IPS-15b (cell line): ENCODE measurements at regions not wholly inside any gene's neighbourhood (a gene's known extent, or its start where the extent isn't known, plus 50 kb on each side); places are given as distances from the start of the nearest gene placed in this dataset.

Source experiments
- H3K27me3 ChIP-seq: one replicate; pipeline ENCODE4 v1.6.1; 2013; ENCODE audit warnings: low read length; ENCODE audit not compliant: control insufficient read depth, insufficient read depth
- H3K36me3 ChIP-seq: one replicate; pipeline ENCODE4 v1.6.1; 2013; ENCODE audit warnings: low read length; ENCODE audit not compliant: control insufficient read depth, insufficient read depth
- H3K4me1 ChIP-seq: one replicate; pipeline ENCODE4 v1.6.1; 2013; ENCODE audit warnings: mild to moderate bottlenecking, low read length; ENCODE audit not compliant: control insufficient read depth, insufficient read depth
- H3K4me3 ChIP-seq: one replicate; pipeline ENCODE4 v1.5.1; 2013; ENCODE audit warnings: low read depth, low read length
- H3K9ac ChIP-seq: one replicate; pipeline ENCODE4 v1.6.1; 2013; ENCODE audit warnings: low read depth, mild to moderate bottlenecking, low read length
- H3K9me3 ChIP-seq: one replicate; pipeline ENCODE4 v1.6.1; 2013; ENCODE audit warnings: mild to moderate bottlenecking, low read length; ENCODE audit not compliant: control insufficient read depth, insufficient read depth

- no peaks in the 10 kb centered on the region for H3K9me3 ChIP-seq
- H3K9ac ChIP-seq = no peak overlapping the region
- peaks cover 52% of the 10 kb centered on the region for H3K27me3 ChIP-seq
- peaks cover 2% of the 10 kb centered on the region for H3K4me1 ChIP-seq
- H3K36me3 ChIP-seq = no peaks in the 10 kb centered on the region
- peak overlapping the region; percentile 10 for H3K4me3 ChIP-seq
Measured at GRCh38 chr10:22481687-22482539, 136.6 kb downstream of the SPAG6 start.

DNA sequence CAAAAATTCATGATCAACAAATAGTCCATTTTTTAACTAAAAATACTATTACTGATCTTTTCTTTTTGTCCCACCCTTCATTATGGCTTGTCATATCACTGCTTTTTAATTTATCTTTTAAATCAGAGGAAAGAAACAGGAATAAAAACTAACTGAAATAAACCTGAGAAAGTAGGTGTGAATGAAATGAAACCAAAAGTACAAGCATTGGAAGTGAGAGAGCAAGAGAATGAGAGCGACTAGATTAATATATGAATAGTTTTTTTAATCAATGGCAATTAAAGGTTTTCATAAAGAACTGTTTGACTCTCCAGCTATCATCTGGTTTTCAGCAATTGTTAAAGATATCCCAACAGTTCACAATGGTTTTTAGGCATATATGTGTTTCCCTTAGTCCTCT, 137.8 kb downstream of the SPAG6 start:
- Histone ChIP-seq H3K9ac (no peak overlapping the region), H3K36me3 (no peaks in the 10 kb centered on the region), H3K4me3 (no peak overlapping the region), H3K27me3 (peaks cover 40% of the 10 kb centered on the region), H3K9me3 (no peaks in the 10 kb centered on the region), H3K4me1 (peaks cover 2% of the 10 kb centered on the region)
